Mammary epithelial cell (primary cell): ENCODE measurements at regions not wholly inside any gene's neighbourhood (a gene's known extent, or its start where the extent isn't known, plus 50 kb on each side); places are given as distances from the start of the nearest gene placed in this dataset.

ENCODE experiments used
- EZH2 ChIP-seq: IDR thresholded peaks from 2 replicates; pipeline ENCODE4 v1.6.1; 2012; ENCODE audit warnings: low read length, inconsistent platforms, borderline replicate concordance
- TF ChIP-seq, protein P1 (sequence below), 2 donors: IDR thresholded peaks in 1 of 2; conservative IDR thresholded peaks in 1 of 2; 2 replicates each; pipeline ENCODE4 v1.5.1; 2011 to 2012; ENCODE audit warnings: inconsistent platforms in 2 of 2, low read length in 2 of 2, mild to moderate bottlenecking in 2 of 2, control low read depth in 1 of 2, low read depth in 1 of 2; ENCODE audit not compliant: insufficient read depth in 1 of 2; ENCODE audit errors: extremely low read depth in 1 of 2

DNA sequence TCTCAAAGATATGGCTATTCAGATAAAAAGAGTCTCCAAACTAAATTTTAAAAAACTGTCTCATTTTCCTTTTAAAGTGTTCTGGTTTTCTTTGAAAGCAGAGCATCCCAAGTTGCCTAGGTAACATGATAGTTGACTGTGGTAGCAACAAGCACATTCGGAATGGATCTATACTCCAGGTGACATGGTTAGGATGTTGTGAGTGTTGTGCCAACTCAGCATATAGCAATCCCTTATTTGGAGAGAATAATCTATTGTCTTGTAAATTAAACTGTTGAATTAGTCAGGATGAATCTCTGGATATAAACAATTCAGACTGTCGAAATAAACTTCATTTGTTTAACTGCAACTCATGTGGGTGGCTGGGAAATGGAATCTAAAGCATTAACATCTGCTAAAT, 418.6 kb downstream of the TUSC7 start:
- TF ChIP-seq, protein P1, sequence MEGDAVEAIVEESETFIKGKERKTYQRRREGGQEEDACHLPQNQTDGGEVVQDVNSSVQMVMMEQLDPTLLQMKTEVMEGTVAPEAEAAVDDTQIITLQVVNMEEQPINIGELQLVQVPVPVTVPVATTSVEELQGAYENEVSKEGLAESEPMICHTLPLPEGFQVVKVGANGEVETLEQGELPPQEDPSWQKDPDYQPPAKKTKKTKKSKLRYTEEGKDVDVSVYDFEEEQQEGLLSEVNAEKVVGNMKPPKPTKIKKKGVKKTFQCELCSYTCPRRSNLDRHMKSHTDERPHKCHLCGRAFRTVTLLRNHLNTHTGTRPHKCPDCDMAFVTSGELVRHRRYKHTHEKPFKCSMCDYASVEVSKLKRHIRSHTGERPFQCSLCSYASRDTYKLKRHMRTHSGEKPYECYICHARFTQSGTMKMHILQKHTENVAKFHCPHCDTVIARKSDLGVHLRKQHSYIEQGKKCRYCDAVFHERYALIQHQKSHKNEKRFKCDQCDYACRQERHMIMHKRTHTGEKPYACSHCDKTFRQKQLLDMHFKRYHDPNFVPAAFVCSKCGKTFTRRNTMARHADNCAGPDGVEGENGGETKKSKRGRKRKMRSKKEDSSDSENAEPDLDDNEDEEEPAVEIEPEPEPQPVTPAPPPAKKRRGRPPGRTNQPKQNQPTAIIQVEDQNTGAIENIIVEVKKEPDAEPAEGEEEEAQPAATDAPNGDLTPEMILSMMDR (conservative IDR thresholded peaks at IDR 0.05 in 1 of 2, IDR thresholded peaks at IDR 0.05 in 1 of 2; ENCODE audit: extremely low read depth in 1 of 2, insufficient read depth in 1 of 2, low read depth in 1 of 2, low read length in 2 of 2), result no peak
- no peak for TF ChIP-seq EZH2
